ENCODE measurements at regions not wholly inside any gene's neighbourhood (a gene's known extent, or its start where the extent isn't known, plus 50 kb on each side); places are given as distances from the start of the nearest gene placed in this dataset.

- no peak overlapping the region for H3K27ac ChIP-seq (ENCODE audit: low read depth, low read length)
- no peaks in the 10 kb centered on the region for H3K4me1 ChIP-seq (ENCODE audit: control insufficient read depth, insufficient read depth, low read length, unreplicated experiment)
- H3K4me3 ChIP-seq (ENCODE audit: low read depth, low read length): no peak overlapping the region
- no peaks in the 10 kb centered on the region for H3K27me3 ChIP-seq (ENCODE audit: insufficient read depth, low read length)
- no peak overlapping the region for H2AFZ ChIP-seq (ENCODE audit: low read length, unreplicated experiment)
- no peaks in the 10 kb centered on the region for H3K79me2 ChIP-seq (ENCODE audit: control insufficient read depth, insufficient read depth, low read length, unreplicated experiment)
- H3K36me3 ChIP-seq (ENCODE audit: insufficient read depth, low read length): no peaks in the 10 kb centered on the region
Measured at GRCh38 chr5:119930490-119930889, 301.1 kb downstream of the FAM170A start.

- Histone ChIP-seq H3K27me3 (ENCODE audit: insufficient read depth, low read length) (no peaks in the 10 kb centered on the region), H3K79me2 (ENCODE audit: control insufficient read depth, insufficient read depth, low read length, unreplicated experiment) (no peaks in the 10 kb centered on the region), H3K27ac (ENCODE audit: low read depth, low read length) (no peak overlapping the region), H3K4me1 (ENCODE audit: control insufficient read depth, insufficient read depth, low read length, unreplicated experiment) (no peaks in the 10 kb centered on the region), H3K4me3 (ENCODE audit: low read depth, low read length) (no peak overlapping the region), H2AFZ (ENCODE audit: low read length, unreplicated experiment) (peak overlapping the region; percentile 47), H3K36me3 (ENCODE audit: insufficient read depth, low read length) (no peaks in the 10 kb centered on the region)
Measured at GRCh38 chr5:119943148-119943547, 313.8 kb downstream of the FAM170A start.

- Histone ChIP-seq H3K79me2 (ENCODE audit: control insufficient read depth, insufficient read depth, low read length, unreplicated experiment) (no peaks in the 10 kb centered on the region), H3K36me3 (ENCODE audit: insufficient read depth, low read length) (no peaks in the 10 kb centered on the region), H2AFZ (ENCODE audit: low read length, unreplicated experiment) (no peak overlapping the region), H3K27ac (ENCODE audit: low read depth, low read length) (no peak overlapping the region), H3K4me3 (ENCODE audit: low read depth, low read length) (no peak overlapping the region), H3K27me3 (ENCODE audit: insufficient read depth, low read length) (no peaks in the 10 kb centered on the region), H3K4me1 (ENCODE audit: control insufficient read depth, insufficient read depth, low read length, unreplicated experiment) (no peaks in the 10 kb centered on the region)
Measured at GRCh38 chr5:119945691-119946090, 316.3 kb downstream of the FAM170A start.

- Histone ChIP-seq H3K4me3 (ENCODE audit: low read depth, low read length) (no peak overlapping the region), H3K79me2 (ENCODE audit: control insufficient read depth, insufficient read depth, low read length, unreplicated experiment) (no peaks in the 10 kb centered on the region), H3K4me1 (ENCODE audit: control insufficient read depth, insufficient read depth, low read length, unreplicated experiment) (no peaks in the 10 kb centered on the region), H3K27ac (ENCODE audit: low read depth, low read length) (no peak overlapping the region), H3K27me3 (ENCODE audit: insufficient read depth, low read length) (no peaks in the 10 kb centered on the region), H2AFZ (ENCODE audit: low read length, unreplicated experiment) (no peak overlapping the region), H3K36me3 (ENCODE audit: insufficient read depth, low read length) (no peaks in the 10 kb centered on the region)
Measured at GRCh38 chr5:119948162-119948561, 318.8 kb downstream of the FAM170A start.

GRCh38 chr5:119949426-119949999 is 320.2 kb downstream of the FAM170A start:
- H2AFZ ChIP-seq (ENCODE audit: low read length, unreplicated experiment): no peak overlapping the region
- H3K79me2 ChIP-seq (ENCODE audit: control insufficient read depth, insufficient read depth, low read length, unreplicated experiment): no peaks in the 10 kb centered on the region
- no peaks in the 10 kb centered on the region for H3K27me3 ChIP-seq (ENCODE audit: insufficient read depth, low read length)
- no peak overlapping the region for H3K27ac ChIP-seq (ENCODE audit: low read depth, low read length)
- no peak overlapping the region for H3K4me3 ChIP-seq (ENCODE audit: low read depth, low read length)
- no peaks in the 10 kb centered on the region for H3K4me1 ChIP-seq (ENCODE audit: control insufficient read depth, insufficient read depth, low read length, unreplicated experiment)
- H3K36me3 ChIP-seq (ENCODE audit: insufficient read depth, low read length): no peaks in the 10 kb centered on the region

- no peaks in the 10 kb centered on the region for H3K27me3 ChIP-seq (ENCODE audit: insufficient read depth, low read length)
- H3K4me1 ChIP-seq (ENCODE audit: control insufficient read depth, insufficient read depth, low read length, unreplicated experiment): no peaks in the 10 kb centered on the region
- no peak overlapping the region for H3K27ac ChIP-seq (ENCODE audit: low read depth, low read length)
- peak overlapping the region; percentile 44 for H2AFZ ChIP-seq (ENCODE audit: low read length, unreplicated experiment)
- no peaks in the 10 kb centered on the region for H3K36me3 ChIP-seq (ENCODE audit: insufficient read depth, low read length)
- H3K79me2 ChIP-seq (ENCODE audit: control insufficient read depth, insufficient read depth, low read length, unreplicated experiment): no peaks in the 10 kb centered on the region
- no peak overlapping the region for H3K4me3 ChIP-seq (ENCODE audit: low read depth, low read length)
Measured at GRCh38 chr5:119951330-119951934, 322.1 kb downstream of the FAM170A start.

- no peaks in the 10 kb centered on the region for H3K4me1 ChIP-seq (ENCODE audit: control insufficient read depth, insufficient read depth, low read length, unreplicated experiment)
- no peaks in the 10 kb centered on the region for H3K79me2 ChIP-seq (ENCODE audit: control insufficient read depth, insufficient read depth, low read length, unreplicated experiment)
- no peaks in the 10 kb centered on the region for H3K27me3 ChIP-seq (ENCODE audit: insufficient read depth, low read length)
- no peak overlapping the region for H2AFZ ChIP-seq (ENCODE audit: low read length, unreplicated experiment)
- H3K27ac ChIP-seq (ENCODE audit: low read depth, low read length): no peak overlapping the region
- H3K4me3 ChIP-seq (ENCODE audit: low read depth, low read length): no peak overlapping the region
- H3K36me3 ChIP-seq (ENCODE audit: insufficient read depth, low read length): no peaks in the 10 kb centered on the region
Measured at GRCh38 chr5:119953474-119953873, 324.1 kb downstream of the FAM170A start.

- H3K79me2 ChIP-seq (ENCODE audit: control insufficient read depth, insufficient read depth, low read length, unreplicated experiment): no peaks in the 10 kb centered on the region
- H3K27me3 ChIP-seq (ENCODE audit: insufficient read depth, low read length): no peaks in the 10 kb centered on the region
- H3K4me3 ChIP-seq (ENCODE audit: low read depth, low read length): no peak overlapping the region
- H3K36me3 ChIP-seq (ENCODE audit: insufficient read depth, low read length): no peaks in the 10 kb centered on the region
- H3K27ac ChIP-seq (ENCODE audit: low read depth, low read length): no peak overlapping the region
- H2AFZ ChIP-seq (ENCODE audit: low read length, unreplicated experiment): no peak overlapping the region
- no peaks in the 10 kb centered on the region for H3K4me1 ChIP-seq (ENCODE audit: control insufficient read depth, insufficient read depth, low read length, unreplicated experiment)
Measured at GRCh38 chr5:119954106-119954505, 324.7 kb downstream of the FAM170A start.

- no peak overlapping the region for H3K27ac ChIP-seq (ENCODE audit: low read depth, low read length)
- no peaks in the 10 kb centered on the region for H3K36me3 ChIP-seq (ENCODE audit: insufficient read depth, low read length)
- no peaks in the 10 kb centered on the region for H3K4me1 ChIP-seq (ENCODE audit: control insufficient read depth, insufficient read depth, low read length, unreplicated experiment)
- no peaks in the 10 kb centered on the region for H3K27me3 ChIP-seq (ENCODE audit: insufficient read depth, low read length)
- H3K79me2 ChIP-seq (ENCODE audit: control insufficient read depth, insufficient read depth, low read length, unreplicated experiment): no peaks in the 10 kb centered on the region
- no peak overlapping the region for H2AFZ ChIP-seq (ENCODE audit: low read length, unreplicated experiment)
- H3K4me3 ChIP-seq (ENCODE audit: low read depth, low read length): no peak overlapping the region
Measured at GRCh38 chr5:119961993-119962392, 332.6 kb downstream of the FAM170A start.

- no peaks in the 10 kb centered on the region for H3K79me2 ChIP-seq (ENCODE audit: control insufficient read depth, insufficient read depth, low read length, unreplicated experiment)
- H3K4me1 ChIP-seq (ENCODE audit: control insufficient read depth, insufficient read depth, low read length, unreplicated experiment): no peaks in the 10 kb centered on the region
- H2AFZ ChIP-seq (ENCODE audit: low read length, unreplicated experiment): no peak overlapping the region
- H3K27ac ChIP-seq (ENCODE audit: low read depth, low read length): no peak overlapping the region
- H3K4me3 ChIP-seq (ENCODE audit: low read depth, low read length): no peak overlapping the region
- no peaks in the 10 kb centered on the region for H3K27me3 ChIP-seq (ENCODE audit: insufficient read depth, low read length)
- no peaks in the 10 kb centered on the region for H3K36me3 ChIP-seq (ENCODE audit: insufficient read depth, low read length)
Measured at GRCh38 chr5:119966028-119966427, 336.7 kb downstream of the FAM170A start.

GRCh38 chr5:119968690-119969089 is 339.3 kb downstream of the FAM170A start:
- Histone ChIP-seq H3K36me3 (ENCODE audit: insufficient read depth, low read length) (no peaks in the 10 kb centered on the region), H3K4me1 (ENCODE audit: control insufficient read depth, insufficient read depth, low read length, unreplicated experiment) (no peaks in the 10 kb centered on the region), H3K4me3 (ENCODE audit: low read depth, low read length) (no peak overlapping the region), H3K27me3 (ENCODE audit: insufficient read depth, low read length) (no peaks in the 10 kb centered on the region), H3K27ac (ENCODE audit: low read depth, low read length) (no peak overlapping the region), H2AFZ (ENCODE audit: low read length, unreplicated experiment) (no peak overlapping the region), H3K79me2 (ENCODE audit: control insufficient read depth, insufficient read depth, low read length, unreplicated experiment) (no peaks in the 10 kb centered on the region)
